Retinal pigment epithelial cell (primary cell): ENCODE measurements at regions not wholly inside any gene's neighbourhood (a gene's known extent, or its start where the extent isn't known, plus 50 kb on each side); places are given as distances from the start of the nearest gene placed in this dataset.

Experiments used
- DNase-seq: peaks from one replicate; pipeline ENCODE4 v3.0.0-alpha.2; 2010; ENCODE audit warnings: low read depth
- H3K4me3 ChIP-seq: 2 replicates; pipeline ENCODE4 v1.5.1; 2011; ENCODE audit warnings: mild to moderate bottlenecking, low read length, control low read depth, moderate library complexity
- TF ChIP-seq, protein P1 (sequence below): conservative IDR thresholded peaks from 2 replicates; pipeline ENCODE4 v1.5.1; 2011; ENCODE audit warnings: low read depth, low read length, control low read depth, inconsistent platforms

DNA sequence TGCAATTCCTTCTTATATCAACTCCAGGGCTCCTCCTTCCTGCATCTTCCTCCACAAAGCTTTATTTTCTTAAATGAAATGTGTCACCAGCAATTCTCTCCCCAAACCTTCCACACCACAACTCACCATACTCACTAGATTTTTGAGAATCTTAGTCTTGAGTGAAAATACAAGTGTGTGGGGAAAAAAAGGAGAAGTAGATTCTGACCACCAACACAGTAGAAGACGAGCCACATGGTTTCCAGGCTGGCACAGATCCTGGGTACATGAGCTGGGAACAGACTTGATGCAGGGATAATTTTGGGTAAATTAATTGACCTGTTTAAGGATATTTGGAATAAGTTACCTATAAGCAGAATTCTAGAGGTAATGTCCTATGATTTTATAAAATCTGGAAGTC lies 72.8 kb upstream of the KCNJ15 start:
- TF ChIP-seq, protein P1, sequence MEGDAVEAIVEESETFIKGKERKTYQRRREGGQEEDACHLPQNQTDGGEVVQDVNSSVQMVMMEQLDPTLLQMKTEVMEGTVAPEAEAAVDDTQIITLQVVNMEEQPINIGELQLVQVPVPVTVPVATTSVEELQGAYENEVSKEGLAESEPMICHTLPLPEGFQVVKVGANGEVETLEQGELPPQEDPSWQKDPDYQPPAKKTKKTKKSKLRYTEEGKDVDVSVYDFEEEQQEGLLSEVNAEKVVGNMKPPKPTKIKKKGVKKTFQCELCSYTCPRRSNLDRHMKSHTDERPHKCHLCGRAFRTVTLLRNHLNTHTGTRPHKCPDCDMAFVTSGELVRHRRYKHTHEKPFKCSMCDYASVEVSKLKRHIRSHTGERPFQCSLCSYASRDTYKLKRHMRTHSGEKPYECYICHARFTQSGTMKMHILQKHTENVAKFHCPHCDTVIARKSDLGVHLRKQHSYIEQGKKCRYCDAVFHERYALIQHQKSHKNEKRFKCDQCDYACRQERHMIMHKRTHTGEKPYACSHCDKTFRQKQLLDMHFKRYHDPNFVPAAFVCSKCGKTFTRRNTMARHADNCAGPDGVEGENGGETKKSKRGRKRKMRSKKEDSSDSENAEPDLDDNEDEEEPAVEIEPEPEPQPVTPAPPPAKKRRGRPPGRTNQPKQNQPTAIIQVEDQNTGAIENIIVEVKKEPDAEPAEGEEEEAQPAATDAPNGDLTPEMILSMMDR, result no peak
- DNase-seq, result no peak
- no peak overlapping the region for H3K4me3 ChIP-seq

DNA sequence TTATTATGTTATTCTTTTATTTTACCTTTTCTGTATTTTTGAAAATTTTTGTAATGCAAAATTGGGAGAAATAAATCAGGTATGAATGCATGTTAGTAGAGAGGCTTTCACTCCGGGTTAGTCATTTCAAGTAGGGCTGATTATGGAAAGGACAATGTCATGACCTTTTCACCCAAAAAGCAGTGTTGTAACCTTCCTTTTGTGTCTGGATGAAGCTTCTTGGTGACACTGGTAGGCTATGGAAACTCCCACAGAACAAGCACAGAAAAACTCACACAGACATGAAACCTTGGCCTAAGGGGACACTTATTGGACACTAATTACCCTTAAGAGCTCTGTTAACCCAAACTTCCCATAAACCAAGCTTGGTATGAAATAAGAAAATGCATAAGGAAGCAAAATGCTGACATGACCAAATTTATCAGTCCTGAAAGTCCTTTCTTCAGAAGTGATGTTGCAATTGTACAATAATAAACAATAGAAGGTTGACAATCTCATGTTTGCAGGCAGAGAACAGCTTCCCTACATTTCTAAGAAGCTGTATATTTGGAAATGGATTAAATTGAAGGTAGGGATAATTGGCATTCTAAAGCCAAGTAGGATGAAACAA lies 70.0 kb upstream of the KCNJ15 start:
- no peak overlapping the region for H3K4me3 ChIP-seq
- TF ChIP-seq, protein P1, result no peak
- DNase-seq, result no peak

DNA sequence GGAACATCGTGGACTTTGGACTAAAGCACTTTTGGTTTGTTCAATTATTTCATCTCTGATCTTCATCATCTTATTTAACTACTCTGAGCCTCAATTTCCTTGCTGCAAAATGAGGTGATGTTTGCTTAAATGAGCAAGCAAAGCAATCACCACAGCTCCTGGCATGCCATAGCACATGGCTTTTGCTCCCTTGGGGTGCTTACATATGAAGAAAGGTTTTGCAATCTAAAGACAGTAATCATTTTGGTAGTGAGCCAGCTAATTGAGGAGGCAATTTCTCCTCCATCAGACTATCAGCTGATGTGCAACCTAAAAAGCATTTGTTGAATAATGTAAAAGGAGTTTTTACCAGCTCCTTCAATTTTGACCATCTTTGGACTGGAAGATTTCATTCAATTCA lies 68.8 kb upstream of the KCNJ15 start:
- TF ChIP-seq, protein P1, result no peak
- no peak overlapping the region for H3K4me3 ChIP-seq
- no peak for DNase-seq

DNA sequence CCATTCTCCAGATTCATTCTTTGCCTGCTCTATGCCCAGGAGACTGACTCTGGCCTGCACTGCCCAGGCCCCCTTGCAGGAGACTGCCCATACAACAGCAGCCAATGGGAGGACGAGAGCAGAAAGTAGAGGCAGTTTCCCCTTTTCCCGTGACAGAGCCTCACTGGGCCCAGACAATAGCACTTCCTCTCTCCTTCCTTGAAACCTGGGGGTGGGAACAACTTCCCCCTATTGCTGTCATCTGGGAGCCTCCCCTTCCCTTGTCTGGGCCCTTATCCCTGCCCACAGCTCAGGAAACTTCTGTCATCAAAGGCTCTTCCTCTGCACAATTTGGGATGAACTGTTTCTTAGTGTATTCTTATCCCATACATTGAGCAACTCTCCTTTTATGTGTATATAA lies 60.8 kb upstream of the KCNJ15 start:
- no peak for DNase-seq

DNA sequence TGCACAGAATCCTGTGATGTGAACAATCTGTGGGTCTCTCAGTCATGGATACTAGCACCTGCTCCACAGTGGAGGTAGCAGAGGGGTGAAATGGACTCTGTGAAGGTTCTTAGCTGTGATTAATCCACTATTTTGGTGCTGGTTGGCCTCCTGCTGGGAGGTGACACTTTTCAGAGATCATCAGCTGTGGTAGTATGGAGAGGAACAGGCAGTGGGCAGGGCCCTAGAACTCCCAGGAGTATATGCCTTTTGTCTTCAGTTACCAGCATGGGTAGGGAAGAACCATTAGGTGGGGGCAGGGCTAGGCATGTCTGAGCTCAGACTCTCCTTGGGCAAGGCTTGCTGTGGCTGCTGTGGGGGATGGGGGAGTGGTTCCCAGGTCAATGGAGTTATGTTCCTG lies 54.0 kb upstream of the KCNJ15 start:
- TF ChIP-seq, protein P1, result no peak
- DNase-seq, result no peak
- H3K4me3 ChIP-seq, result no peak overlapping the region

More for the DNA sequence above, 60.8 kb upstream of the KCNJ15 start:
- no peak overlapping the region for H3K4me3 ChIP-seq
- TF ChIP-seq, protein P1, result no peak

DNA sequence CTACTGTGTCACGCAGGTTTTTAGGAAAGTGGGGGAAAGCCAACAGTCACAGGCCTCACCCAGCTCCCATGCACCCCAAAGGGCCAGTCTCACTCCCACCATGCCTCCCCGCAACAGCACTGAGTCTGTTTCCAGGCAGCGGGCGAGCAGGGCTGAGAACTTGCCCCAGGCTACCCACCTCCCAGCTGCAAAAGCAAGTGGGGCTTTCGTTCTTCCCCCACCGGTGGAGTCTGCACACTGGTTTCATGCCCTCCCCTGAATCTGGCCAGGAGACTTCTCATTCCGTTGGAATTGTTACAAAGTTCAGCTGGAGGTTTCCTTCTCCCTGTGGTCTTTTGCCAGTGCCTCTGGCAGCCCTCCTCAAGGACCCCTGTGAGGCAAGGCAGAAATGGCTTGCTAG lies 53.6 kb upstream of the KCNJ15 start:
- H3K4me3 ChIP-seq, result no peak overlapping the region
- TF ChIP-seq, protein P1, result no peak
- no peak for DNase-seq

DNA sequence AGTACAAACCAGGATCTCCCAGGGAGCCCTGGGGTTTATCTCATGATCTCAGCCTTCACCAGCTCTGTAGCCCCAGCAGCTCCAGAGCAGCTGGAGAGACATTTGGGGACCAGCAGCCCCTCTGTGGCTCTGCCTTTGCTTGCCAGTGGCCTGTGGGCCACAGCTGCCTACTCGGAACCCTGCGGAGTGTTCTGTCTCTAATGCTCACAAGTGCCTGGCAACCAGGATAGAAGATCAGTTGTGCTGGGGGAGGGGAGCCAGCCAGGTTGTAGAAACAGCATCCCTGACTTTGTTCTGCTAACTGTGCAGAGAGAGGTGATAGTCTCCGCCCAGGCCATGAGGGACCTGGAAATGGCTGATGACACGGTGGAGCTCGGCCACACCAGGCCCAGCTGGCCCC lies 50.9 kb upstream of the KCNJ15 start:
- H3K4me3 ChIP-seq, result no peak overlapping the region
- no peak for DNase-seq
- TF ChIP-seq, protein P1, result no peak
